Lower leg skin (tissue), 4 donors: ENCODE measurements at regions not wholly inside any gene's neighbourhood (a gene's known extent, or its start where the extent isn't known, plus 50 kb on each side); places are given as distances from the start of the nearest gene placed in this dataset.

Source experiments
- DNase-seq, 2 donors: peaks; one replicate each; pipeline ENCODE4 v3.0.0-alpha.2; 2019; ENCODE audit warnings: low spot score in 2 of 2
- H3K4me3 ChIP-seq: fragments of 200-600 bp; sonication (generic); 2 replicates; pipeline ENCODE4 v1.5.1; 2017; ENCODE audit warnings: mild to moderate bottlenecking, low read depth; ENCODE audit not compliant: poor library complexity, severe bottlenecking
- CTCF ChIP-seq, 3 donors: fragments of 450-650 bp; IDR thresholded peaks; one replicate each; pipeline ENCODE4 v1.5.1; 2016; ENCODE audit warnings: antibody characterized with exemption in 3 of 3, mild to moderate bottlenecking in 3 of 3, moderate library complexity in 2 of 3
- POLR2A ChIP-seq, 2 donors: fragments of 450-650 bp; IDR thresholded peaks; one replicate each; pipeline ENCODE4 v1.6.1; 2016 to 2017; ENCODE audit warnings: antibody characterized with exemption in 2 of 2, mild to moderate bottlenecking in 1 of 2, moderate library complexity in 1 of 2
- WGBS, 2 donors: methylation state at CpG; one replicate each; pipeline ENCODE4 v1.1.5; 2018; 5-methylcytosine and 5-hydroxymethylcytosine counted together
- intact Hi-C: fragments of 100-400 bp; cut with DNase I; formaldehyde crosslinking; loops from one replicate; pipeline ENCODE4 v1.15.0; 2023; ENCODE audit warnings: low total_unique reads

- no peak for TF ChIP-seq POLR2A (IDR thresholded peaks at IDR 0.05)
- no peak overlapping the region for H3K4me3 ChIP-seq
- DNase-seq = no peak
- intact Hi-C loops = no loop called here
Measured at GRCh38 chr13:97751477-97751876, 202.0 kb upstream of the IPO5 start.

- TF ChIP-seq POLR2A (IDR thresholded peaks at IDR 0.05) (no peak), CTCF (IDR thresholded peaks at IDR 0.05) (no peak)
- 71 to 73% methylated on average over 7 of the region's 7 CpGs for WGBS, 2 donors
- DNase-seq = no peak
- H3K4me3 ChIP-seq = no peak overlapping the region
- intact Hi-C loops = no loop called here
Measured at GRCh38 chr13:97752961-97753668, 200.4 kb upstream of the IPO5 start.

- intact Hi-C loops = no loop called here
- H3K4me3 ChIP-seq = no peak overlapping the region
- TF ChIP-seq POLR2A (IDR thresholded peaks at IDR 0.05) (no peak), CTCF (IDR thresholded peaks at IDR 0.05) (no peak)
- no peak for DNase-seq
- WGBS, 2 donors = 74 to 79% methylated on average over 5 of the region's 5 CpGs
Measured at GRCh38 chr13:97753942-97754670, 199.4 kb upstream of the IPO5 start.

- DNase-seq = no peak
- 57 to 68% methylated on average over 4 of the region's 4 CpGs for WGBS, 2 donors
- no peak overlapping the region for H3K4me3 ChIP-seq
- no peak for TF ChIP-seq CTCF (IDR thresholded peaks at IDR 0.05)
- TF ChIP-seq POLR2A (IDR thresholded peaks at IDR 0.05) = no peak
- intact Hi-C loops = no loop called here
Measured at GRCh38 chr13:97757807-97758206, 195.7 kb upstream of the IPO5 start.

- intact Hi-C loops = no loop called here
- DNase-seq = no peak
- TF ChIP-seq CTCF (IDR thresholded peaks at IDR 0.05) (no peak), POLR2A (IDR thresholded peaks at IDR 0.05) (no peak)
- H3K4me3 ChIP-seq = no peak overlapping the region
- WGBS, 2 donors = 56 to 61% methylated on average over 3 of the region's 3 CpGs
Measured at GRCh38 chr13:97758317-97758716, 195.2 kb upstream of the IPO5 start.

GRCh38 chr13:97761796-97762540 is 191.5 kb upstream of the IPO5 start:
- TF ChIP-seq CTCF (IDR thresholded peaks at IDR 0.05) (no peak), POLR2A (IDR thresholded peaks at IDR 0.05) (no peak)
- WGBS, 2 donors = 61 to 65% methylated on average over 3 of the region's 3 CpGs
- intact Hi-C loops = no loop called here
- no peak for DNase-seq
- no peak overlapping the region for H3K4me3 ChIP-seq
